LoVo (cell line): ENCODE measurements at regions not wholly inside any gene's neighbourhood (a gene's known extent, or its start where the extent isn't known, plus 50 kb on each side); places are given as distances from the start of the nearest gene placed in this dataset.
"Not testable (repeated sequence)": the region's sequence is repeated elsewhere in the genome, so short reads cannot be mapped to it uniquely, and the experiment has no call there.

ENCODE experiments used
- DNase-seq: peaks from one replicate; pipeline ENCODE4 v3.0.0-alpha.2; 2016; ENCODE audit warnings: low spot score

DNA sequence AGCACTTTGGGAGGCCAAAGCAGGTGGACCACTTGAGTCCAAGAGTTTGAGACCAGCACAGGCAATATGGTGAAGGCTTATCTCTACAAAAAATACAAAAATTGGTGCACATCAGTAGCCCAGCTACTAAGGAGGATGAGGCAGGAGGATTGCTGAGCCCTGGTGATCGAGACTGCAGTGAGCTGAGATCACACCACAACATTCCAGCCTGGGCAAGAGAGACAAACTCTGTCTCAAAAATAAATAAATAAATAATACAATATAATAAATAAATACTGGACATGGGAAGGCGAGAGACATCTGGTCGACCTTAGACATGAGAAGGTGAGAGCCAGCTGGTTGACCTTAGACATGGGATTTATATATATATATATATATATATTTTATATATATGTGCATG lies 119.8 kb upstream of the SLC38A4 start:
- no peak for DNase-seq

- DNase-seq = no peak
These were observed 120.3 kb upstream of the SLC38A4 start for GRCh38 chr12:46946137-46946536.

DNA sequence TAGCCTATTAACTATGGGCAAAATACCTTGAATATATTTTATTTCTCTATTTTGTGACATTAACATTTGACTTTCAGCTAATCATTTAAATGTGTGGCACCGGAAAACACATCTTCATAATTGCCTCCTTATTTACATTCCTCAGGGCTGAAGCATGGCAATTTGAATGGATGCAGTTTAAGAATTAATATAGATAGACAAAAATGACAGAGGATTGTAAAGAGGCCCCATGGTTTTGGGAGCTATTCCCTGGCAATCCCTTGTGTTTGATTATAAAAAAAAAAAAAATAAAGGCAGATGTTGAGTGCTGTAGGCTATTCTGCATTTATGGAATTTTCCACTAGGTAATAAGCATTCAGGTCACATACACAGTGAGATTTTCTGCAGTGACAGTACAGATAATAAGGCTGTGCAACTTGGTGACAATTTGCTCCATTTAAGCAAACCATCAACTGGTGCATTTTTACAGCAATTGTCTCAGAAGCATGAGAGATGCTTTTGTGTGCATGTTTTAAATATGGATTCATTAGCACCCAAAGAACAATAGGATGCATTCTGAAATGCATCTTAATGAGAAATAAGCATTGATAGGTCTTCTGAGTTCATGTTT lies 123.2 kb upstream of the SLC38A4 start:
- DNase-seq = no peak

- no peak for DNase-seq
These were observed 124.3 kb upstream of the SLC38A4 start for GRCh38 chr12:46950094-46950493.

GRCh38 chr12:46952880-46953483 lies 126.4 kb upstream of the PCED1B start:
- DNase-seq = no peak

DNA sequence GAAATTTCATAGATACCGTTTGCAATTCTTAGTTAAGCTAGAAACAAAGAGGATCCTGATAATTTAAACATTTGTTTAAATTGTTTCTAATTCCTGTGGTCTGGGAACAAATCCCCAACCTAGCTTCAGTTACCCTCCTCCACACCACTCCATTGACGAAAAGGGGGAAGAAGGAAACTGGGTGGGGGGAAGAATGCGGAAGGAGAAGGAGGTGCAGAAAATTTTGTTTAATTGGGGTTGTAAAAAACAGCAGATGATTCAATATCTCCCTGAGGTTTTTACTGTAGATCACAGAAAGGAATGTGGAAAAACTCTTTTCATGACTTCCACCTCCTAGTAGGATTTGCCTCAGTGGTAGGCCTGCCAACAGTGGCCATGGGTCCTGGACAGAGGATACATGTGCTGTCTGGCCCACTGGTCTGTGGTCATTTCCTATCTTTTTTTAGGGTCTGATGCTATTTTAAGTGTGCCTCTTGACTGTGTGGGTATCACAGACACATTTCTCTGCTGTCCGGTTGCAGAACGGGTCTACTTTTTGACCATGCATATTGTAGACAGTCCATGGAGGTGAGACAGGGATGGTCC lies 122.9 kb upstream of the PCED1B start:
- peak; percentile 38 for DNase-seq

- no peak for DNase-seq
These were observed 121.4 kb upstream of the PCED1B start for GRCh38 chr12:46958053-46958452.

DNA sequence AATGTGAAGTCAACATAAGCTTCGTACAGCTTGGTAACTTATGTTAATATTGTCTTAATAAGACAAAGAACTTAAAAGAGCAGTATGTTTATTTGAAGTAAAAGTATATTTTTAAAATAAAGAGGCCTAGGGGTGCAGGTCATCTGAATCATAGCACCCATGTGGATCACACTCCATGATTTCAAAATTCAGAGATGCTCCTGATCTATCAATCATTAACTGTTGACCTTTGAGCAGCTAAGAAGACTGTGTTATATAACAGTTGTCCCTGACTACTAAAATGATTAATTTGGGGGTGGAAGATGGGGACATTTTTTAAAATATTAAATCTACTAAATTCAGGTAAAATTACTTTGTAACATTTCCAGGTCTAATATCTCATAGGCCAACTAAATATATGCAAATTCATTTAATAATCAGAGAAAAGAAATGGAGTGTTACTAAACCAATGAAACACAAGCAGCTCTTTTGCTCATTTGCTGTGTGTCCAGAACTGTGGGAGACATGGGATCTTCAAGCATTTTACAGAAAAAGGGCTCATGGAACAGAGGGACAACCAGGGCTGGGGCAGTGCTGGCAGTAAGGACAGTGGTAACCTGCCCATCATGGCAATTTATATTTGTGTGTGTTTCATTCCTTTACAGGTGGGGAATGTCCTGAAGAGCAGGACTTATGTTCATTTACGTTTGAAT lies 120.7 kb upstream of the PCED1B start:
- no peak for DNase-seq

GRCh38 chr12:46959502-46959901 lies 119.9 kb upstream of the PCED1B start:
- DNase-seq = peak; percentile 75

DNA sequence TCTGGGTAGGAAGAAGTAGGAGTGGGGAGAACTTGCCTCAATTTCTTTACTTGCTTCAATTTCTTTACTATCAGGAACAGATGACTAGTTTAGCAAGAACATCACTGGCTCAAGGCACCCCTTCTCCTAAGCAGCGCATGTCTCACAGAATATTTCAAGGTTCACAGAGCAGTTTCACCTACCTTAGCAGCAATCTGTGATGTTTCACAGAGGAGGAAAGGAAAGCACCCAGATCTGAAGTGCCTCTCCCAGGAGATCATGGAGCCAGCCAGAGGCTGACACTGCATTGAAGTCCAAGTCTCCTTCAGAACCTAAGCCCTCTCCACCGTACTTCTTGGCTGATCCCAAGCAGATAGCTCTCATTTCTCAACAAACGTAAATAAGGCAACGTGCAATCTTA lies 118.7 kb upstream of the PCED1B start:
- DNase-seq = no peak

- DNase-seq = no peak
These were observed 116.2 kb upstream of the PCED1B start for GRCh38 chr12:46963191-46963590.

GRCh38 chr12:46963977-46964971 lies 115.1 kb upstream of the PCED1B start:
- peak; percentile 45 for DNase-seq

- no peak for DNase-seq
These were observed 114.3 kb upstream of the PCED1B start for GRCh38 chr12:46965137-46965536.

DNA sequence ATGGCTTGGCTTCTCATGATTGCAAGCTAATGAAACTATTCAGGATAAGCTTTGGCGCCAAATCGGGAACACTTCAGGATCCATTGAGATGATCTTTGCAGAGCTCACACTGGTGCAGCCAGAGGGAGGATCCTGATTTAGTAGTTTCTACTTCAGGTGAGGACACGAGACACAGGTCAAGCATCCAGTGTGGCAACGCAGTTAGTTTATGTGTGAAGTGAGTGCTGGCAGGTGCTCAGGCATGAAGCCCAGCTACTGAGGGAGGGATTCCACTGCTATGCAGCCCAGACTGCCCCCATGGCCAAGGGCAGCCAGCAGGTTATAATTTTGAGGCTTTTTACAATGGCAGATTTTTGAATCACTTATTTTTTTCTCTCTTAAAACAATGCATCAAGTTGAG lies 113.5 kb upstream of the PCED1B start:
- DNase-seq = no peak

DNA sequence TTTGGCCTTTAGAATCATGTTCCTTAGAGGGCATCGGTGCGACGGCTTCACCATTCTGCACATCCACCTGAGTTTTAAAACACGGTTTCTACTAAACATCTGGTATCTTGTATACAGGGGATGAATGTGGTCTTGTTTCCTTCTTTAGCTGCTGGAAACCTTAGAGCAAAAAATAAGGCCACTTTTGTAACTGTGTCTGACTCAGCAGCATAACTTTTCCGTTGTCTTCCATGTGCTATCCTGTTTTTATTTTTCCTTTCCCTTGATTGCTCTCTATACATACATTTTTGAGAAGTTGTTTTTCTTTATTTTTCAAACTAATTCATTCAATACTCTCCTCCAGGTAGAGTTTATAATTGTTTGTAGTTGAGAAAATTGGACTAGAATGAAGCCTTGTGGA lies 108.8 kb upstream of the PCED1B start:
- DNase-seq = no peak

- not testable (repeated sequence) for DNase-seq
These were observed 105.5 kb upstream of the PCED1B start for GRCh38 chr12:46973937-46974336.

- DNase-seq = no peak
These were observed 101.5 kb upstream of the PCED1B start for GRCh38 chr12:46977871-46978375.

- DNase-seq = no peak
These were observed 97.8 kb upstream of the PCED1B start for GRCh38 chr12:46981622-46982021.

DNA sequence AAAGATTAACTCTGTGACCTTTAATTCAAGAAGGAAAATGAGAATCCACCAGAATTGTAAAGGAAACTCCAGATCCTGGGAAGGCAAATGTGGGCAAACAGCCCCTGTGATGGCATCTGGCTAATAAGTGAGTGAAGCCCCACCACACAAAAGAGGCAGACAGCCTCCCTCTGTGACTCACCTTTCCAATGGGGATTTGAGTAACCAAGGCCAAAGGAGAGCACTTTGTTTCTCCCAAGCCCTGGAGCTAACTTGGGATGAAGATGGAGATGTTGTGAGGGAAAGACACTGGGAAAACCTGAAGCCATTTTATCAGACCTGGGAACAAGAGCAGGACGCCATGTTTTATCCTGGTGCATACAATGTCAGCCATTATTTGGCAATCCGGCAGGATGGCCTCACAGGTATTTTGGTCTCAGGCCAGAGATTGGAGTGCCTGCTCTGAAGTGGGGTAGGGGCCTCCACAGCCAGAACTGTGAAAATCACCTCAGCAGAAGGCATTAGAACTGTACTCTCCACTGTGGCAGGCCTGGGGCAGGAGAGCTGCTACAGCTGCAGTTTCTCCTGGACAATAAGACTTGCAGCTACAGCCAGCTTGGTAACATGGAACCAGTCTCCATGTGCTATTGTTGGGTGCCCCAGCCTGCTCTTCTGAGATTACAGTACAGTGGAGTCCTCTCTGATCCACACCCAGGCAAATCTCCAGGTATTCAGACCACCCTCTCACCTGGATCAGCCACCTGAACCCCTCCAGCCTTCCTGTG lies 96.6 kb upstream of the PCED1B start:
- DNase-seq = no peak

DNA sequence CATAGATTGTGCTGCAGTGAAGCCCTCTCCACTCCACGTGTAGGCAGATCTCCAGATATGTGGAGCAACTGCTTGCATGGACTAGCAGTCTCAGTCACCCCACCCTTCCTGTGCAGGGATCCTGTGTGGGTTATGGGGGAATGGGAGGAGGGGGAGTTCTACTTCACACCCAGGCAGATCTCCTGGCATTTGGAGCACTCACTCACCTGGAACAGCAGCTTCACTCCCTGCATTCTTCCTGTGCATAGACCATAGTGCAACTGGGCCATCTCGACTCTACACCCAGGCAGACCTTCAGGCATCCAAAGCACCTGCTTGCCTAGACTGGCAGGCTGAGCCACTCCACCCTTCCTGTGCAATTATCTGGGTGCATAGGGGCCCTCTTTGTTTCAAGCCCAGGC lies 96.0 kb upstream of the PCED1B start:
- DNase-seq = no peak
